Activated CD8-positive, alpha-beta T cell treated with anti-CD3 and anti-CD28 coated beads for 36 hours (primary cell): ENCODE measurements at regions not wholly inside any gene's neighbourhood (a gene's known extent, or its start where the extent isn't known, plus 50 kb on each side); places are given as distances from the start of the nearest gene placed in this dataset.

Experiments
- ATAC-seq: fragments of 200-7000 bp; cut with Tn5 transposase; one replicate; pipeline ENCODE4 v1.10.0; 2021; ENCODE audit warnings: mild to moderate bottlenecking, moderate library complexity
- CTCF ChIA-PET: fragments of 350-600 bp; sonication (Branson Sonifier 250); formaldehyde crosslinking; loops from one replicate; lab custom pipeline; 2021; ENCODE audit warnings: antibody characterized with exemption; lab: Charles Lee
- POLR2A ChIA-PET: fragments of 350-600 bp; sonication (Branson Sonifier 250); formaldehyde crosslinking; loops from one replicate; lab custom pipeline; 2021; ENCODE audit warnings: antibody characterized with exemption; lab: Charles Lee
- DNase-seq: peaks from one replicate; pipeline ENCODE4 v3.0.0-alpha.2; 2020
- H3K27ac Mint-ChIP-seq: one replicate; pipeline ENCODE4 v1.8.0; 2021; ENCODE audit warnings: mild to moderate bottlenecking, mixed read lengths
- H3K27me3 Mint-ChIP-seq: one replicate; pipeline ENCODE4 v1.8.0; 2021; ENCODE audit warnings: mixed read lengths
- H3K36me3 Mint-ChIP-seq: one replicate; pipeline ENCODE4 v1.8.0; 2021; ENCODE audit warnings: low read depth, mixed read lengths
- H3K4me1 Mint-ChIP-seq: one replicate; pipeline ENCODE4 v1.8.0; 2021; ENCODE audit warnings: low read depth, mixed read lengths
- H3K4me3 Mint-ChIP-seq: one replicate; pipeline ENCODE4 v1.8.0; 2021; ENCODE audit warnings: mild to moderate bottlenecking, moderate library complexity, mixed read lengths
- H3K9me3 Mint-ChIP-seq: one replicate; pipeline ENCODE4 v1.8.0; 2021; ENCODE audit warnings: mixed read lengths
- CTCF ChIP-seq: fragments of 200-600 bp; IDR thresholded peaks from one replicate; pipeline ENCODE4 v1.8.0; 2022; ENCODE audit warnings: antibody characterized with exemption, mild to moderate bottlenecking
- intact Hi-C: fragments of 100-400 bp; cut with micrococcal nuclease; formaldehyde crosslinking; loops from one replicate; pipeline ENCODE4 v1.10.0; 2022

- POLR2A ChIA-PET: no interaction called here
Observed at GRCh38 chr13:109652531-109652930, 133.9 kb downstream of the IRS2 start.

GRCh38 chr13:109651854-109652253 lies 134.5 kb downstream of the IRS2 start:
- CTCF ChIA-PET: no interaction called here
- TF ChIP-seq CTCF: no peak
- Mint-ChIP-seq H3K9me3 (no peaks in the 10 kb centered on the region), H3K27me3 (peaks cover 3% of the 10 kb centered on the region), H3K27ac (no peak overlapping the region), H3K36me3 (no peaks in the 10 kb centered on the region), H3K4me1 (no peaks in the 10 kb centered on the region), H3K4me3 (no peak overlapping the region)
- ATAC-seq: no peak
- no peak for DNase-seq
- POLR2A ChIA-PET: no interaction called here
- intact Hi-C loops: no loop called here

More at GRCh38 chr13:109652531-109652930, 133.9 kb downstream of the IRS2 start:
- H3K4me1 Mint-ChIP-seq: no peaks in the 10 kb centered on the region
- no peak for TF ChIP-seq CTCF
- peaks cover 3% of the 10 kb centered on the region for H3K27me3 Mint-ChIP-seq
- CTCF ChIA-PET: no interaction called here
- H3K9me3 Mint-ChIP-seq: no peaks in the 10 kb centered on the region
- H3K27ac Mint-ChIP-seq: no peak overlapping the region
- H3K36me3 Mint-ChIP-seq: no peaks in the 10 kb centered on the region
- ATAC-seq (no peak), DNase-seq (no peak)
- no peak overlapping the region for H3K4me3 Mint-ChIP-seq
- intact Hi-C loops: no loop called here

GRCh38 chr13:109651311-109651710 lies 135.1 kb downstream of the IRS2 start:
- no peak for ATAC-seq
- DNase-seq: no peak
- H3K36me3 Mint-ChIP-seq: no peaks in the 10 kb centered on the region
- H3K27ac Mint-ChIP-seq: no peak overlapping the region
- TF ChIP-seq CTCF: no peak
- peaks cover 3% of the 10 kb centered on the region for H3K27me3 Mint-ChIP-seq
- no peaks in the 10 kb centered on the region for H3K4me1 Mint-ChIP-seq
- ChIA-PET POLR2A (no interaction called here), CTCF (no interaction called here)
- no peaks in the 10 kb centered on the region for H3K9me3 Mint-ChIP-seq
- no peak overlapping the region for H3K4me3 Mint-ChIP-seq
- intact Hi-C loops: no loop called here

- Mint-ChIP-seq H3K4me3 (no peak overlapping the region), H3K27ac (no peak overlapping the region), H3K27me3 (peaks cover 3% of the 10 kb centered on the region), H3K9me3 (no peaks in the 10 kb centered on the region), H3K36me3 (no peaks in the 10 kb centered on the region), H3K4me1 (no peaks in the 10 kb centered on the region)
- DNase-seq (no peak), ATAC-seq (no peak)
- no peak for TF ChIP-seq CTCF
- ChIA-PET POLR2A (no interaction called here), CTCF (no interaction called here)
- intact Hi-C loops: no loop called here
Observed at GRCh38 chr13:109650861-109651260, 135.5 kb downstream of the IRS2 start.

GRCh38 chr13:109649713-109650112 lies 136.7 kb downstream of the IRS2 start:
- Mint-ChIP-seq H3K4me3 (no peak overlapping the region), H3K4me1 (no peaks in the 10 kb centered on the region), H3K9me3 (no peaks in the 10 kb centered on the region), H3K27me3 (peaks cover 3% of the 10 kb centered on the region), H3K36me3 (no peaks in the 10 kb centered on the region), H3K27ac (no peak overlapping the region)
- ChIA-PET CTCF (no interaction called here), POLR2A (no interaction called here)
- ATAC-seq (no peak), DNase-seq (no peak)
- intact Hi-C loops: no loop called here
- no peak for TF ChIP-seq CTCF
